ENCODE measurements at regions not wholly inside any gene's neighbourhood (a gene's known extent, or its start where the extent isn't known, plus 50 kb on each side); places are given as distances from the start of the nearest gene placed in this dataset.

- DNase-seq: no peak
Measured at GRCh38 chr7:26459540-26460193, 168.0 kb downstream of the SNX10 start.

DNA sequence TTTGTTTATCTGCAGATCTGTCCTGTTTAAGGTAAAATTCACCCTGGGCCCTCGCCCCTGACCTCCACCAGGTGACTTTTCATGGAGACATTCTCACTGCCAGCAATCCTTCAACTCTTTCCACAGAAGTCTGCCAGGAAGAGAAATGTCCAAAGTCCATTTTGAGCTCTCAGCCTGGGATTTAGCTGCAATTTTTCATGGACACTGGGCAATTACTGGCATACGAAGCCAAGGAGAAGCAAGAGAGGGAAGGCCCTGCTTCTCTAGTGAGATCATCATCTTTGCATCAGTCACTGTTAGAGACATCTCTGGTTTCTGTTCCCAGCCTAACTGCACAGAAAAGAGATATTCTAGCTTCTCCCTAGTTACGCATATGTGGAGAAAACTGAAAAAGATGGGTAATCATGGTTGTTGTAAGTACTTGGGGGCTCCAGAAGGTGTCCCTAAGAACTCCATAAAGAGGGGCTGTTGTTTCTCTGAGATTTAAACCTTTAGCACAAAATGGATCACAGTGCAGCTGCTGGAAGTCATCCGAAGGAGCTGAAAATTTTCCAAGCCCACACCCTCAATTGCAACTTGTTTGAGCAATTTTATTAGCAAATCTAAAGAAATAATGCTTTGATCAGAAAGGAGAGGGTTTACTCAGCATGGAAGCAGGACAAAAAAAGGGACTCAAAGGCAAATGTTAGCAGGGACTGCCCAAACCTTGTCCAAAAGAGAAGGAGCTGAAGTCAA lies 168.9 kb downstream of the SNX10 start:
- no peak for DNase-seq

DNA sequence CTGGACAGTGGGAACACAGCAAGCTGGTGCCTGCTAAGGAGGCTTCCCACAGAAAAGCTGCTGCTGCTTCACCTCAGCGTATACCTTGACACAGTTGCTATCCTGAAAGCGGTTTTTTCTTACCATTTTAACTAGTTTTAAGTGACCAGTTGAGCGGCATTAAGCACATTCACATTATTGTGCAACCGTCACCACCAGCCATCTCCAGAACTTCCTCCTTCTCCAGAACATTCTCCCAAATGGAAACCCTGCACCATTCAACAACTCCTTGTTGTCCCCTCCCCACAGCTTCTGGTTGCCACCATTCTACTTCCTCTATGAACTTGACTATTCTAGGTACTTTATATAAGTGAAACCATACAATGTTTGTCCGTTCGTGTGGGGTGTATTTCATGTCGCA lies 169.9 kb downstream of the SNX10 start:
- no peak for DNase-seq

DNA sequence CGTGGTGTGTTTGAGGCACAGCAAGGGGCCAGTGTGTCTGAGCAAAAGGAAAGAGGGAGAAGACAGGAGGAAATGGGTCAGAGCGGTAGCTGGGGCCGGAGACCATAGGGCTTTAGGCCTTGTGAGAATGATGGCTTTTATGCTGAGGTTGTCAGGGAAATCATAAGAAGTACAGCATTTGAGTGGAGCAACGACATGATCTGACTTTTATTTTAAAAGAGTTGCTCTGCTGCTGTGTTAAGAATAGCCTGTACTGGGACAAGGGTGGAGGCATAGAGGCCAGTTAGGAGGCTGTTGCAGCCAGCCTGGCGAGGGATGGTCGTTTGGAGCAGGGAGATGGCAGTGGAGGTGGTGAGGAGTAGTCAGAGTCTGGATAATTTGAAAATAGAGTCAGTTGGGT lies 174.3 kb downstream of the SNX10 start:
- DNase-seq: no peak

DNA sequence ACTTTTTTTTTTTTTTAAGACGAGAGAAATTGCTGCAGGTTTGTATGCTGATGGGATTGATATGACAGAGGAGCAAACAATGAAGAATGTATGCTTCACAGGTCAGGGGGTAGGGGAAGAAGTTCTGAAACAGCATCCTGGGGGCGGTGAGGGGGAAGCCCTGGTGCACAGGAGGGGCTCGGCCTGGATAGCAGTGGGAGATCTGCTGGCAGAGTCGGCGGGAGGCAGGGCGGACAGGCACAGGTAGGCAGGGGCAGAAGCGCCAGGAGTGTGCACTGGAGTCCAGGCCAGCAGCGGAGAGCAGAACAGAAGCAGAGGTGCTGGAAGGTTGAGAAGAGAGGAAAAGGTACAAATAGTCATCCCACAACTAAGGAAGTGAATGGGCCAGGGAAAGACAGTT lies 175.4 kb downstream of the SNX10 start:
- DNase-seq: no peak

DNA sequence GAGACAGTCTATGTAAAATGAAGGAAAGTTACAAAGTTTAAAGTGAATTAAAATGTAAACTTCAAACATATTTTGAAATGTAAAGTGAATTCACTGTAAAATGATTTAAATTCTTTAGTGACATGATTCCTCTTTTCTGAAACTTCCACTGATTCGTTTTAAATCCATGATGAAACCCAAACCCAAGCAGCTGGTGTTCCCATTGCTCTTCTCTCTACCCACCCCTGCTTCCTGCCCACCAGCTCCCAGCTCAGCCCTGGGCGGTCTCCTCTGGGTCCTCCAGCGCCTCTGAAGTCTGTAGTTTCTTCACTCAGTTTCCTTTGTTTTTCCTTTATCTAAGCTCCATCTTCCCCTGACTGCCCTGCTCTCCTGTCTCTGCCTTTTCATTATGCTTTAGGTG lies 175.9 kb downstream of the SNX10 start:
- DNase-seq: no peak

GRCh38 chr7:26468625-26469024 lies 177.0 kb downstream of the SNX10 start:
- no peak for DNase-seq

GRCh38 chr7:26469188-26469587 lies 177.5 kb downstream of the SNX10 start:
- DNase-seq: no peak

- no peak for DNase-seq
Measured at GRCh38 chr7:26470691-26471090, 179.0 kb downstream of the SNX10 start.

DNA sequence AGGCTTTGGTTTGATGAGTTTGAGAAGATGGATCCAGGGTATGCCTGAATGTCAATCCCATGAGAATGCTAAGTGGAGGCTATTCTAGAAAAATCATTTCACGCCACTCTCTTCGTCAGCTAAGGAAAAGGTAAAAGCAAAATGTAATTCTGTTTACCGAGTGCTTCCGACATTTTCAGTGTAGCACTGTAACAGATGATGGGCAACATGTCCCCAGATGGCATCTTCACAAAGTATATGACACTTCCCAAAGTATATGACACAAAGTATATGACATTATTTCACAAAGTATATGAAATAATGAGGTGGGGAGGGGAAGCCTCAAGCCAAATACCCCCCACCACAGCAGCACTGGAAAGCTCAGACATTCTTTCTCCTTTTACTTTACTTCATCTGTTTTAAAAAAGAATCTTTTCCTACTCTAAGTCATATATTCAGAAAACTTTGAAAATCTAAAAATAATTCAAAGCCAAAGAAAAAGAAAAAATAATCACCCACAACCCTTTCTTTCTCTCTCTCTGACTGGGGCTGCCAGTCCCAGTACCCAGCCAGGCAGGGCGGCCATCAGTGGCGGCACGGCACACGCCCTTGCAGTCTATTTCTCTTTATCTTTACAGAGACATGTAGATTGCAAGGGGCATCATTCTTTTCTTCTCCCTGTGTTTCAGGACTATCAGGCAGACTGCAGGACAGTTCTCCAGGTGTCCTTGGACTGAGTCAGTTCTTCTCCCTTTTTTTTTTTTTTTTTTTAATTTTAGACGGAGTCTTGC lies 179.8 kb downstream of the SNX10 start:
- DNase-seq: no peak

- no peak for DNase-seq
Measured at GRCh38 chr7:26472971-26473370, 181.3 kb downstream of the SNX10 start.

GRCh38 chr7:26476271-26476670 lies 184.6 kb downstream of the SNX10 start:
- DNase-seq: no peak

- no peak for DNase-seq
Measured at GRCh38 chr7:26477381-26477990, 185.8 kb downstream of the SNX10 start.

- DNase-seq: no peak
Measured at GRCh38 chr7:26478550-26478949, 186.9 kb downstream of the SNX10 start.

- no peak for DNase-seq
Measured at GRCh38 chr7:26479581-26479980, 187.9 kb downstream of the SNX10 start.

DNA sequence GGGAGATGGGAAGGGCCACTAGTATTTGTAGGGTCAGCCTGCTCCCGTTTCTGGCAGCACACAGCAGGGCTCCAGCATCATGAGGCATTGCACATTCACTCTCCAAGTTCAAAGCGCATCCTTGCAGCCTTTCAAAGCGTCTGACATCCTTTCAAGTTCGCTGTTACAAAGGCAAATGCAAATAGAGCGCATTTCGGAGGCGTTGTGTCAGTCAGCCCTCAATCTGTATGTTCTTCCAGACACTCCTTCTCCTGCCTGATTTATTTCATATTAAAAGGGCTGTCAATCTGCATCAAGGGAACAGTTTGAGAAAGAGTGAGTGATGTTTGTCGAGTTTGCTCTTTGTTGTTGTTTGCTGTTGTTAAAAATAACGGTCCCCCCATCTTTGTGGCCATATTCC lies 188.5 kb downstream of the SNX10 start:
- no peak for DNase-seq

DNA sequence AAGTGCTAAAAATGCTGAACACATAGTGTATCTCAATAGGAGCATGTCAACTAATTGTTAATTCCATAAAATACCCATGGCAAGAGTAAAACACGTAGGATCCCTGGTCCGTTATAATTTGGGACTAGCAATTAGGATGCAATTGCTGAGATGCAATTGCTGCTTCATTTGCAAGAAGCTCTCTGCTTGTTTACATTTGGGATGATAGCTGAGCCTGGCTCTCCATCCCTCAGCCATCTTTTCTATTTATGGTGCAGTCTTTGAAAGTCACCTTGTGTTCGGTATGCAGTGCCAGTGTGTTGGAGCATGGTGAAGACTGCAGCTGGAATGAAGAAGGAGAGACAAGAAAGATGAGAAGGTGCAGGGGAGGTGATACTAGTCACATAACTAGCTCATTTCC lies 191.3 kb downstream of the SNX10 start:
- no peak for DNase-seq

DNA sequence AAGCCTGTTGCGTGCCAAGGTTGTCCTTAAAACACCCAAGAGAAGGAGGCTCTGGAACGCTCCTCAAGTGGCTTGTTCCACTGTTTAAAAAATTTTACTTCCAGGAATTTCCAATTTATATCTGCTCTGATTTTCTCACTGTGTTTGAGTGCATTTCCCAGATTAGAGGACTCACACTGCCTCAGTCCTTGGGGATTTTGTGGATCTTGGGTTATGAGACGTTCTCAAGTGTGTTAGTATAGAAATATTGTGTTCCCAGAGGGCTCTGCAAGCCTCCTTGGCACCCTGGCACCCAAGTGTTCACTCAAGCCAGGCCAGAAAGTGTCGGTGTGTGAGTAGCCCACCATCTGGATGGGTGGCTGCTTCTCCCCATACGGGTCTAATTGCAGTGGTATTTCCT lies 192.2 kb downstream of the SNX10 start:
- DNase-seq: no peak

DNA sequence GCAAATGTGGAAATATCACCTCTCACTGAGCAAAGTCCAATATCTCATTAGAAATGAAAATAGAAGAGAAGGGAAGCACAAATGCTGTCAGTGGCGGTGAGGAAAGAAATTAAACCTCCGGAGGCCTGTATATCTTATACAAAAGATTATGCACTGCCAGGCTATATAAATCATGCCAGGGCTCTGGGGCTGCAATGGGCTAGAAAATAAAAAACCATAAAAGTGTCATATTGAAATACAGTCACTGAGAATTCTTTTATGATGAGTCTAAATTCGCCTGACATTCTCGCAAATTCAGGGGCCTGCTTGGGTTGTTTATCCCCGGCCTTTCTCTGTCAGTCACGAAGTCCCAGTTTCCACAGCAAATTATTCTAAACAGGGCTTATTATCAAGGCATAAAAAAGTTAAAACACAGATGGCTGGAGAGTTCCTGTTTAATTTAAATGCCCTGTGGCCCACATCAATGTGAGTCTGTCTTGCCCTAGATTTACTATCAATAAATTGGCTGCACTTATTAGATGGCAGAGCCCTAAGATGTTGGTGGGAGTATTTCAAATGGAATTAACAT lies 193.8 kb downstream of the SNX10 start:
- no peak for DNase-seq

GRCh38 chr7:26486153-26486552 lies 194.5 kb downstream of the SNX10 start:
- no peak for DNase-seq

DNA sequence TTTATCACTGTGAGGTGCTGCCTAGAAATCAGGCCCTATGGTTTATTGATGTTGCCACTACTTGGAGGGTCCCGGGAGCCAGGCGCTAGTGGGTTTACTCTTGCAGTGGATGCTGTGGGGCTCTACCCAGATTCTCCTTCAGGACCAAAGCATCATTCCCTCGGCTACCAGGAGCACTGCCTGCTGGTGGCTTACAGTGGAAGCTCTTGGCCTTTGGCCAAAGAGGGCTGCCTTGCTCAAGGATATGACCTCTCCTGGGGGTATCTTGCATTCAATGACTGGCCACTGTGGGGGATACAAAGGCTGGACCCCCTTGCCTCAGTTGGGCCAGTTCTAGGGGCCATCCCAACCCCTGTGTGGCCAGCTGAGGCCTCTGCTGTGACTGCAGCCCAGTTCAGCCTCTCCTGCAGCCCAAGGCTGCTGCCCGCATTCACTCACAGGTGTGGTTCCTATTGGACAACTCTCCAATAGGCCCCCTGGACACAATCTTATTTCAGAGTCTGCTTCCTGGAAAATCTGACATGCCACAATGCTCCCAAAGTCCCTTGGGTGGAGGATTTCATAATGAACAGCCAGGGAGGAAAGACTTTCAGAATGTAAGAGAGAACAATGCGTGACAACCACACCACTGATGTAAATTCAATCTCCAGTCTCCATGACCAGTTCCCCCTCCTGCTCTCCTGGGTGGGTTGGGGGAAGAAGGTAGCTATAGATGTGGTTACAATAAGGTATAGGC lies 196.3 kb downstream of the SNX10 start:
- no peak for DNase-seq

DNA sequence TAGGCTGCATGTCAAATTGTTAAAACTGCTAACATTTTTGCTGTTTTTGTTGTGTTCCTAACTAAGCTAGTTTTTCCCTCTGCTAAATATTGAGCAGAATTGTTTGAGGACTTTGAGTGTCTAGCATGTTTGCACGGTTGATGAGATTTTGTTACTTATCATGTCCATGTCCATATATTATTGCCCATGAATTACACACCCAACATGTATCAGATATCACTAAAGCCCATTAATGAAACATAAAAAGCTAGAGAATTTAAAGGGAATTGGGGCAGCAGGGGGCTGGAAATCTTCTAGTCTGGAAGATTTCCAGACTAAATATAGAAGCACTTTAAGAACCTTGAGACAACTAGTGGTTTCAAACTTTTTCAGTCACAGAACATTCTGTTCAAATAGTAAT lies 197.7 kb downstream of the SNX10 start:
- DNase-seq: no peak

Measured in dermis blood vessel endothelial cell (primary cell).